ENCODE measurements at regions not wholly inside any gene's neighbourhood (a gene's known extent, or its start where the extent isn't known, plus 50 kb on each side); places are given as distances from the start of the nearest gene placed in this dataset.

GRCh38 chr1:79124756-79125155 lies 118.2 kb upstream of the ADGRL4 start:
- TF ChIP-seq CTCF (IDR thresholded peaks at IDR 0.05; ENCODE audit: low read depth, low read length, missing input control): no peak
- no peak for TF ChIP-seq YY1 (IDR thresholded peaks at IDR 0.05)
- TF ChIP-seq MAX (IDR thresholded peaks at IDR 0.05): no peak
- TF ChIP-seq RAD21 (IDR thresholded peaks at IDR 0.05): no peak
- no peak for TF ChIP-seq HNF4A (conservative IDR thresholded peaks at IDR 0.05)
- TF ChIP-seq SP1 (IDR thresholded peaks at IDR 0.05): no peak

Measured in liver (tissue), 3 donors.